Lower leg skin (tissue), 3 donors: ENCODE measurements at regions not wholly inside any gene's neighbourhood (a gene's known extent, or its start where the extent isn't known, plus 50 kb on each side); places are given as distances from the start of the nearest gene placed in this dataset.

Experiments used
- POLR2A ChIP-seq, 2 donors: fragments of 450-650 bp; IDR thresholded peaks; one replicate each; pipeline ENCODE4 v1.6.1; 2016 to 2017; ENCODE audit warnings: antibody characterized with exemption in 2 of 2, mild to moderate bottlenecking in 1 of 2, moderate library complexity in 1 of 2
- TF ChIP-seq, protein P1 (sequence below), 3 donors: fragments of 450-650 bp; IDR thresholded peaks; one replicate each; pipeline ENCODE4 v1.5.1; 2016; ENCODE audit warnings: antibody characterized with exemption in 3 of 3, mild to moderate bottlenecking in 3 of 3, moderate library complexity in 2 of 3

- no peak for TF ChIP-seq POLR2A (IDR thresholded peaks at IDR 0.05)
- TF ChIP-seq, protein P1, sequence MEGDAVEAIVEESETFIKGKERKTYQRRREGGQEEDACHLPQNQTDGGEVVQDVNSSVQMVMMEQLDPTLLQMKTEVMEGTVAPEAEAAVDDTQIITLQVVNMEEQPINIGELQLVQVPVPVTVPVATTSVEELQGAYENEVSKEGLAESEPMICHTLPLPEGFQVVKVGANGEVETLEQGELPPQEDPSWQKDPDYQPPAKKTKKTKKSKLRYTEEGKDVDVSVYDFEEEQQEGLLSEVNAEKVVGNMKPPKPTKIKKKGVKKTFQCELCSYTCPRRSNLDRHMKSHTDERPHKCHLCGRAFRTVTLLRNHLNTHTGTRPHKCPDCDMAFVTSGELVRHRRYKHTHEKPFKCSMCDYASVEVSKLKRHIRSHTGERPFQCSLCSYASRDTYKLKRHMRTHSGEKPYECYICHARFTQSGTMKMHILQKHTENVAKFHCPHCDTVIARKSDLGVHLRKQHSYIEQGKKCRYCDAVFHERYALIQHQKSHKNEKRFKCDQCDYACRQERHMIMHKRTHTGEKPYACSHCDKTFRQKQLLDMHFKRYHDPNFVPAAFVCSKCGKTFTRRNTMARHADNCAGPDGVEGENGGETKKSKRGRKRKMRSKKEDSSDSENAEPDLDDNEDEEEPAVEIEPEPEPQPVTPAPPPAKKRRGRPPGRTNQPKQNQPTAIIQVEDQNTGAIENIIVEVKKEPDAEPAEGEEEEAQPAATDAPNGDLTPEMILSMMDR (IDR thresholded peaks at IDR 0.05), result no peak
Measured at GRCh38 chr12:98022961-98023360, 492.4 kb upstream of the TMPO start.
